Fibroblast of skin of back (primary cell): ENCODE measurements at regions not wholly inside any gene's neighbourhood (a gene's known extent, or its start where the extent isn't known, plus 50 kb on each side); places are given as distances from the start of the nearest gene placed in this dataset.

Source experiments
- DNase-seq: peaks from one replicate; pipeline ENCODE4 v3.0.0-alpha.2; 2013

DNA sequence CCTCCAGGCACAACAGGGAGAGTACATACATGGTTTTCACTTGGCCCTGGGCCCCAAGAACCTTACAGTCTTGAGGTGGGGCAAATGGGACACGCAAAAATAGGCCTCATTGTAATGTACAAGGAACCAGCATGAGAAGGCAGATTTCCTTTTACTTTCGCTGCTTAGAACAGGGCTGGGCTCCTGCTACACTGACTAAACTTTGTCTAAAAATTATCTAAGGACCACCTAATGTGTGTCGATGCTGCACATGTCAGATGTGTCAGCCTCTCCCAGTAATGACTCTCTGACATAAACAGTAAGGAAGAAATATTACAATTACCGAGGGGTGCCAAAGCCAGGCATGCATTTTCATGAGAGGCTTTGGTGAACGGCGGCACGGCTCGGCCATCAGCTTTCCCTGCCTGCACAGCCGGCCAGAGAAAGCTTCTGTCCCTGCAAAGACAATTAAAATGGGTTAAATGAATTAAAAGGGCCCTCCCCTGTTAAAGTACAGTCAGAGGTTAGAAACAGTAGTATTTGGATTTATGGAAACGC is 224.2 kb upstream of the IRX3 start:
- DNase-seq: no peak

- no peak for DNase-seq
Observed at GRCh38 chr16:54509456-54509855, 222.9 kb upstream of the IRX3 start.

GRCh38 chr16:54508351-54508750 is 221.8 kb upstream of the IRX3 start:
- no peak for DNase-seq

DNA sequence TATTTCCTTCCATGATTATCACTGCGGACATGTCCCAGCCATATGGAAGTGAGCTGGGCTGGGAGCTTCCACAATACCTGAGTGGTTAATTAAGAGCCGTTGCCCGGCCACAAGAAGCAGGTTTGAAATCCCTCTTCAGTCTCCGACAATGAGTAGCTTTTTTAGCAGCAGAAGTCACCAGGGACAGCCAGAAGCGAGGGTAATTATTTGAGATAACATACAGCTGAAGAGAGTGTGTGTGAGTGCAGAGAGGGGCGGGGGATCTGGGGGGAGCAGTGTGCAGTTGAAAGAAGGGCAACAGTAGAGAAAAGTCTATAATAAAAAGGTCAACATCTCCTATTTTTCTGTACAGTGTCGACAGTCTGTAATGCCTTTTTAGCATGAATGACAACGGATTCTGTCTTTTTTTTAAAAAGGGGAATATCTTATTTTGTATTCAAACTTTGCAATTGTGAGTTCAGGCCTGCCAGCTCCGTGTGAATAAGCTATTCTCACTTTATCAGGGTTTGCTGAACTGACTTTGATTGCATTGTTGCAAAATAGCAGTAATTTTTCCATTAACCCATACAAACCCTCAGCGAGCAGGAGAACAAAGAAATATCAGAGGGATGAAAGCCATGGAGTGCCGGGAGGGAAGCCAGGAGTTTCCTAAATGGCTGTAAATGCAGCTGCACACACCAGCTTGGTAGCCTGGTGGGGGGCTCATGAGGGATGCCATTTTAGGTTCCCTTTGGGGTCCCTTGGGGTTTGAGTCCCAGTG is 220.3 kb upstream of the IRX3 start:
- no peak for DNase-seq

DNA sequence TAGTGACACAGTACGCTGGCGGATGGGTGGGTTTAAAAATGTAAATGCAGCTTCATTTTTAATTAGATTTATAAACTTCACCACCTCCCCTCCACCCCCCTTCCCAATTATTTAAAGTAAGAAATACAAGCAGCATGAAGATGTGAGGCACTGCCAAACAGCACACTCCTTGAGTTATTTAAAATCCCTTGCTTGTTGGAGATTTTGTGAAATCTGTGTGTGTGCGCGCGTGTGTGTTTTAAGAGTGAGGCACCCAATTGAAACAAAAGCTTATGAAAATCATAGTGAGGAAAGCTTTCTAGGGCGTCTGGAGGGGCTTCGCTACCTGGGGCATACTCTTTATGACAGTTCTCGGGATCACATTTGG is 219.6 kb upstream of the IRX3 start:
- no peak for DNase-seq

DNA sequence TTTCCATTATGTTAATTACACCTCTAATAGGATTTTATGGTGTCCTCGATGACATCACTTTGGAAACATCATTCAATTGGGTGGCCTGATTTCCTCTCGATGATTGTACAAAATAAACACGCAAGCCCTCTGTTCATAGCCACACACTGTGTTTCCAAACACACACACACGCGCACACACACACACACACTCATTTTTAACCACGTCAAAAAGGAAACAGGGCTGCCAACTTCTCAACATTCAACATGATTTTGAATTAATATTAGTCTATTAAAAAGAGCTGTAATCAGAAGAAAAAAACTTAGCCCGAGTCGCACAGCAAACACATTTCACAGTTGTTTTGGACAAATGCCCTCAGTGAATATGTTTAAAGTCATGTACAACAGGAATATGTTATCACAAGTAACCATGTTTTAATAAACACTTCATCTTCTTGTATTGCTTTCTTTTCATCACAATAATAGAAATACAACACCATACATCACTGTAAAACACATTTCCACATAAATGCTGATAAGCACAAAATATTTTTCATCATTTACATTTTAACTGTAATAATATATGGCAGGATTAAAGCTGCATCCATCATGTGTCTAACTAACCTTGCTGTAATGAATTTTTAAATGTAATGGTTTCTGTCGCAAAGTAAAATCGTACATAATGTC is 219.1 kb upstream of the IRX3 start:
- DNase-seq: peak; percentile 31

DNA sequence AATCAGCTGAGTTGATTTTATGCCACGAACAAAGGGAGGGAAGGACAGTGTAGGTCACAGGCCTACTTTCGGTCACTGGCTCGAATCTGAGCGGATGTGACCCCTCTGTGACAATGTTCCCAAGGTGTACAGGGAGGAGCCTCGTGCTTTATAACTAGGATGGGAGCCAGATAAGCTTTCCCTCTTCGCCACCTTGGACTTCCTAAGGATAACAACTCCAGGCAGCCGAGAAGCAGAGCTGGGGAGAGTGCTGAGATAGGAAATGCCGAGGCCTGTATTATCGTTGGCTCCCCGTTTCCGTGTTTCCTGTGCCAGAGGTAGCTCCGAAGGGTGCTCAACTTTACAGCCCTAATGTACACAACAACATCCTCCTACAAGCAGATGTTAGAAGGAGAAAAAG is 217.8 kb upstream of the IRX3 start:
- DNase-seq: no peak

- DNase-seq: no peak
Observed at GRCh38 chr16:54503856-54504219, 217.3 kb upstream of the IRX3 start.

DNA sequence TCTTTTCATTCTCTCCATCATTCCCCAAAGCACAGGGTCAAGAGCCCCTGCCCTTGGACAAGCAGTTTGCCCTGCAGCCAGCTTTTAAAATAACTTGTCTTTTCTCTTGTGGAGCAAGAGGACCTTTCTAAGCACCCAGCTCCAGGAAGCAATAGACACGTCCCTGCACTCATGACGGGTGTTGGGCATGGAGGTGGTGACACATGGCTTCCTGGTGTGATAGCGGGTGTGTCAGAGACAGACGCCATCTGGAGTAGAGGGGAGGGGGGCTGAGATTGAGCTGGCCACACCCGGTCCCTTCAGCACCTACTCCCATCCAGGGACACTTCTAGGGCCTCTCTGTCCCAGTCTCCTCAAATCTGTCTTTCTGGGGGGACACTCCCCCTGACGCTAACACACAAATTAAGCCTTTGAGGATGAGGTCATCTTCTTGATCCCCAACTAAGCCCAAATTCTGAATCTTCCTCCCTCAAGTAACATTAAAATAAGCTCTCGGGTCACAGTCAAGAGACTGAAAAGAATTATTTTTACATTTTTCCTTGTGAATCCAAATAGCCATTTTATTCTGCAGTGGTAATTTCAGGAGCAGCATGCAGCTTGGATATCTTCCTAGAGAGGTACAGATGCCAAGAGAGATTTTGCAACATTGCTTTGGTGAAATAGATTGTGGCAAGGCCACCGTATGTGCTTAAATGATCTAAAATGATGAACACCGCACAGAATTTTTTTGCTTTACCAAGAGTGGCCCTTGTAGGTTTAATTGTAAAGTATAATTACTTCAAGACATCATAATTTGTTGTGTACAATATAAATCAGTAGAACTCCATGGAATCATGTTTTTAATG is 216.6 kb upstream of the IRX3 start:
- DNase-seq: peak; percentile 62

GRCh38 chr16:54501797-54502196 is 215.2 kb upstream of the IRX3 start:
- no peak for DNase-seq

- DNase-seq: peak; percentile 25
Observed at GRCh38 chr16:54493594-54493993, 207.0 kb upstream of the IRX3 start.

DNA sequence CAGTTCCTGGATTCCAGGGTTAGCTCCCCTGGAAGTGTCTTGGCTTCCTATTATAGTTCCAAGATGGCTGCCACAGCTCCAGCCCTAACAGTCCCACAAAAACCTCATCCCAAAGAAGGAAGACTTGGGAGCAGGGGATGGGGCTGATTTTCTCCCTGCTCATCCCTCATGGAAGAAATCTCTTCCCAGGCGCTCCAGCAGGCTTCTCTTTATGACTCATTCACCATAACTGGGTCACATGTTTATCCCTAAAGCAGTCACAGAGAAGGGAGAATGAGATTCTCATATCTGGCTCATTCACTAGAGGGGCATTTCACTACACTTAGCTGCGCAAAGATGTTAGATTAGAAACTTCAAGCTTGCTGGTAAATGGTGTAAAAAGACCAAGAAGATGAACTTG is 206.5 kb upstream of the IRX3 start:
- peak; percentile 81 for DNase-seq

GRCh38 chr16:54490112-54490488 is 203.5 kb upstream of the IRX3 start:
- DNase-seq: no peak

DNA sequence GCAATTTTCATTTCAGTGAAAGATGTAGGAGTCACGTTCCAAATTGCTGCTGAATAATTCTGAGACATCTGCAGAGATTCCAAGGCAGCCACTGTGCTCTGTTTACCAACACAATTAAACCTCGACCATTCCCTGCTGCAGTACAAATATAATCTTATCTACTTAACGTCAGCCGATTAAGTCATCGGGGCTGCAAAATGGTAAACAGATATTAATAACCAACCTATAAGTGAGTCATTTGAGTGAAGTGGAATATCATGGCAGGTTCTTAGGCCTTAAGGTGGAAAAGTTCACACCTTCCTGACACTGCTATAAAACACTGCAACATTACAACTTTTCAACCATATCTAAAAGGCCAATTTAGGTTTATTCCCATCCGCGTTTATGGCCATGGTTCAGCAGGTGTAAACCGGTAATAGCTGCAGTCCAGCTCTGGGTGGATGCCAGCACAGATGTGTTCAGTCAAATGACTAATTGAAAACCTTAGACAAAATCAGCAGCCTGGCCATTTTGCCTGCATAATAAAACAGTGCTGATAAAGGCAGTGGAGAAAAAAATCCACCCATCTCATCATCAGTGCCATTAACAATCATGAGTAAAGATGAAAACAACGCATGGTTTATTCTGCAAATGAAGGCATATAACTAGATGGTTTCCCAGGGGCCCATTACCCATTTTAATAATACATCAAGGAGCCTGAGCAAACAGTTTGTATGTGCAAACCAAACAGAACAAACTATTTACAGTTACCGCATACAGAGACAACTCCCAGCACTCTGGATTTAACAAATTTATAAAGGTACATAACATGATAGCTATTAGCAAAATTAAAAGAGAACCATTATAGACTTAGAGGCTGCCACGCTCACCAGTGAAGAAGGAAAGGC is 202.9 kb upstream of the IRX3 start:
- DNase-seq: no peak

- peak; percentile 74 for DNase-seq
Observed at GRCh38 chr16:54488729-54489128, 202.1 kb upstream of the IRX3 start.

GRCh38 chr16:54487933-54488332 is 201.3 kb upstream of the IRX3 start:
- no peak for DNase-seq

- no peak for DNase-seq
Observed at GRCh38 chr16:54484700-54485099, 198.1 kb upstream of the IRX3 start.

DNA sequence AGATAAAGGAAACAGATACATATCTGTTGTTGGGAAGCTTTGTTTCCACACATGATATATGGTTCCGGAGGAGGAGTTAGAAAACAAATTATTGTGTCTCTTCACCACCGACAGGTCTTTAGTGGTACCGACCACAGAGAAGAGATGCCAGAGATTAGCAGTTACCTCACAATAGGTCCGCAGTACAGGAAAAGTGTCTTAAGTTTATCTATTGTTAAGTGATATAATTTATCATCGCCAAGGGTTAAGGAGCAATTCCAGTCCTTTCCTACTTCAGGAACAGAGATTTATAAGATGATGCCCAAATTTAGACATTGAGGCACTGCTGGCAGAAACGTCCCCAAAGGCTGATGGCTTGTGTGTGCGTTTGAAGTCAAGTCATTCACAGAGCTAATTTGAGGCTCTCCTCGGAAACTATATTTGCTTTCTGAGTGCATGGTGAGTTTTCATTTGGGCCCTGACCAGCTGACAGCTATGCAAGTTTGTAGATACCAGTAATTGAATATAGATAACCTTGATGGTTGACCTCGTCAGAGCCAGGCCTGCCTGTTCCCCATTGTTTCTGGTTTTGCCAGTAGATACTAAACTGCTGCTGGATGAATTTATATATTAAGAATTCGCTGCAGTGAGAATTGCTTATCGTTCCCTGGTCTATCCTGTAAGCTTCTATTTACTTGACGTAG is 196.4 kb upstream of the IRX3 start:
- DNase-seq: no peak

DNA sequence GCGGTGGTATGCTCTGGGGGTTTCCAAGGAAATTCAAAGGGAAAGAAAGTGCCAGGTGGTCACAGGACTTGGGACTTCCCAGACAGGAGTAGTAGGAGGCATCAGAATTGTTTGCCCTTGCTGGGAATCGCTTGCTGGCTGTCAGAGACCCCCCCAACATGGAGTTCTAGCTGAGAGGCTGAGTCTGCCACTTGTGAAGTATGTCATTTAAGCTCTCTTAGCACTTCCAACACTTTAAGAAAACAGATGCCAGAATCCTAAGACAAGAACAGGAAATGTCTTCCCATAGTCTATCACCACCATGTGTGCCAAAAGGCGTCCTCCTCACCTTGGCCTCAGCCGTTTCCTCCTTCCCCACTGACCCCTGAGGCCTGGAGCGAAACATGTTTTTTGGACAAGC is 193.8 kb upstream of the IRX3 start:
- DNase-seq: no peak

- DNase-seq: no peak
Observed at GRCh38 chr16:54479546-54479945, 193.0 kb upstream of the IRX3 start.

- DNase-seq: no peak
Observed at GRCh38 chr16:54477714-54478113, 191.1 kb upstream of the IRX3 start.
